SU-DHL-6 (cell line): ENCODE measurements at regions not wholly inside any gene's neighbourhood (a gene's known extent, or its start where the extent isn't known, plus 50 kb on each side); places are given as distances from the start of the nearest gene placed in this dataset.

Experiments
- H2AFZ ChIP-seq: fragments of 200-600 bp; sonication (generic); 2 replicates; pipeline ENCODE4 v1.6.1; 2014; ENCODE audit warnings: low read depth, mild to moderate bottlenecking, moderate library complexity, mixed read lengths, antibody characterized with exemption, low read length; ENCODE audit not compliant: severe bottlenecking
- H3F3A ChIP-seq: fragments of 200-600 bp; shearing (Covaris generic); 2 replicates; pipeline ENCODE4 v1.6.0; 2016; ENCODE audit warnings: antibody characterized with exemption, mild to moderate bottlenecking; ENCODE audit not compliant: insufficient read depth
- H3K27ac ChIP-seq: fragments of 200-600 bp; sonication (generic); 2 replicates; pipeline ENCODE4 v1.5.1; 2016; ENCODE audit warnings: low read depth, mild to moderate bottlenecking, low read length, moderate library complexity, mixed read lengths
- H3K27me3 ChIP-seq: fragments of 200-600 bp; sonication (generic), shearing (Covaris generic); 2 replicates; pipeline ENCODE4 v1.6.0; 2014; ENCODE audit warnings: mild to moderate bottlenecking, low read length
- H3K36me3 ChIP-seq: fragments of 200-600 bp; sonication (generic); 2 replicates; pipeline ENCODE4 v1.6.1; 2014; ENCODE audit warnings: mild to moderate bottlenecking, low read length, mixed read lengths
- H3K4me2 ChIP-seq: fragments of 300-600, 200-600 bp; shearing (Covaris generic), sonication (generic); 2 replicates; pipeline ENCODE4 v1.6.0; 2014; ENCODE audit warnings: low read length, low read depth, mild to moderate bottlenecking; ENCODE audit not compliant: poor library complexity, severe bottlenecking
- H3K4me3 ChIP-seq: fragments of 200-600 bp; sonication (generic); 2 replicates; pipeline ENCODE4 v1.5.1; 2014; ENCODE audit warnings: antibody characterized with exemption, low read length, mild to moderate bottlenecking, mixed read lengths; ENCODE audit not compliant: insufficient read depth, poor library complexity, severe bottlenecking
- H3K79me2 ChIP-seq: fragments of 200-600 bp; sonication (generic); 2 replicates; pipeline ENCODE4 v1.6.1; 2014; ENCODE audit warnings: mild to moderate bottlenecking, low read length, moderate library complexity; ENCODE audit not compliant: insufficient read depth
- H3K9ac ChIP-seq: fragments of 200-600 bp; sonication (generic); 2 replicates; pipeline ENCODE4 v1.7.0; 2014; ENCODE audit warnings: mild to moderate bottlenecking, low read length
- H3K9me2 ChIP-seq: fragments of 200-600 bp; sonication (generic); replicated peaks from 2 replicates; pipeline ENCODE4 v1.6.1; 2014; ENCODE audit warnings: low read length; ENCODE audit not compliant: insufficient read depth
- H3K9me3 ChIP-seq: fragments of 200-600 bp; sonication (generic); 2 replicates; pipeline ENCODE4 v1.6.1; 2014; ENCODE audit warnings: low read length, mixed read lengths; ENCODE audit not compliant: insufficient read depth
- H4K20me1 ChIP-seq: fragments of 200-600 bp; sonication (generic); 2 replicates; pipeline ENCODE4 v1.6.1; 2014; ENCODE audit warnings: low read depth, mild to moderate bottlenecking, antibody characterized with exemption, low read length, moderate library complexity, mixed read lengths
- EZH2phosphoT487 ChIP-seq: fragments of 200-600 bp; sonication (generic), shearing (Covaris generic); conservative IDR thresholded peaks from 2 replicates; pipeline ENCODE4 v1.6.1; 2018; ENCODE audit warnings: mild to moderate bottlenecking, antibody characterized with exemption, low read length, moderate library complexity, mixed read lengths
- TF ChIP-seq, protein P1 (sequence below): fragments of 200-600 bp; sonication (generic); IDR thresholded peaks from one replicate; pipeline ENCODE4 v1.5.1; 2017; ENCODE audit warnings: antibody characterized with exemption, mild to moderate bottlenecking, low read length, moderate library complexity; ENCODE audit not compliant: insufficient read depth, poor library complexity, severe bottlenecking

DNA sequence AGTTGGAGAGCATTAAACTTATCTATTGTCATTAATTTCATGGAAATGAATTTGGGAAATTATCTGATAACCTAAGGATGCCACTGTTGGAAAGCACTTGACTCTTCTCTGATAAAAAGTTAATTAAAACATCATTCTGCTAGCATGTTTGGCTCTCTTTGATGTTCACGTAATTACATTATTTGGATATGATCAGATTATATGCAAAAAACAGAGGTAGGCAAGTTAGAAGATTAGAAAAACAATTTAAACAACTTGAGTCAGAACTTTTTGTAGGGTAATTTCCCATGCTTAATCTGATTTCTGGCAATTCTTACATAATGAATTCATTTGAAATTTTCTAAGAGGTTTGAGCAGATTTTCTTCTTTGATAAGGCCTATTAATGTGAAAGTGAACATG lies 882.9 kb downstream of the TRAM1L1 start:
- H3K9me2 ChIP-seq = no peaks in the 10 kb centered on the region
- no peak overlapping the region for H2AFZ ChIP-seq
- H3K4me3 ChIP-seq = no peak overlapping the region
- no peak for TF ChIP-seq EZH2phosphoT487
- TF ChIP-seq, protein P1, sequence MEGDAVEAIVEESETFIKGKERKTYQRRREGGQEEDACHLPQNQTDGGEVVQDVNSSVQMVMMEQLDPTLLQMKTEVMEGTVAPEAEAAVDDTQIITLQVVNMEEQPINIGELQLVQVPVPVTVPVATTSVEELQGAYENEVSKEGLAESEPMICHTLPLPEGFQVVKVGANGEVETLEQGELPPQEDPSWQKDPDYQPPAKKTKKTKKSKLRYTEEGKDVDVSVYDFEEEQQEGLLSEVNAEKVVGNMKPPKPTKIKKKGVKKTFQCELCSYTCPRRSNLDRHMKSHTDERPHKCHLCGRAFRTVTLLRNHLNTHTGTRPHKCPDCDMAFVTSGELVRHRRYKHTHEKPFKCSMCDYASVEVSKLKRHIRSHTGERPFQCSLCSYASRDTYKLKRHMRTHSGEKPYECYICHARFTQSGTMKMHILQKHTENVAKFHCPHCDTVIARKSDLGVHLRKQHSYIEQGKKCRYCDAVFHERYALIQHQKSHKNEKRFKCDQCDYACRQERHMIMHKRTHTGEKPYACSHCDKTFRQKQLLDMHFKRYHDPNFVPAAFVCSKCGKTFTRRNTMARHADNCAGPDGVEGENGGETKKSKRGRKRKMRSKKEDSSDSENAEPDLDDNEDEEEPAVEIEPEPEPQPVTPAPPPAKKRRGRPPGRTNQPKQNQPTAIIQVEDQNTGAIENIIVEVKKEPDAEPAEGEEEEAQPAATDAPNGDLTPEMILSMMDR = no peak
- no peak overlapping the region for H3K4me2 ChIP-seq
- no peaks in the 10 kb centered on the region for H3K27me3 ChIP-seq
- H3K79me2 ChIP-seq = no peaks in the 10 kb centered on the region
- no peaks in the 10 kb centered on the region for H4K20me1 ChIP-seq
- no peaks in the 10 kb centered on the region for H3K36me3 ChIP-seq
- H3K9ac ChIP-seq = no peak overlapping the region
- no peaks in the 10 kb centered on the region for H3F3A ChIP-seq
- no peaks in the 10 kb centered on the region for H3K9me3 ChIP-seq
- no peak overlapping the region for H3K27ac ChIP-seq

DNA sequence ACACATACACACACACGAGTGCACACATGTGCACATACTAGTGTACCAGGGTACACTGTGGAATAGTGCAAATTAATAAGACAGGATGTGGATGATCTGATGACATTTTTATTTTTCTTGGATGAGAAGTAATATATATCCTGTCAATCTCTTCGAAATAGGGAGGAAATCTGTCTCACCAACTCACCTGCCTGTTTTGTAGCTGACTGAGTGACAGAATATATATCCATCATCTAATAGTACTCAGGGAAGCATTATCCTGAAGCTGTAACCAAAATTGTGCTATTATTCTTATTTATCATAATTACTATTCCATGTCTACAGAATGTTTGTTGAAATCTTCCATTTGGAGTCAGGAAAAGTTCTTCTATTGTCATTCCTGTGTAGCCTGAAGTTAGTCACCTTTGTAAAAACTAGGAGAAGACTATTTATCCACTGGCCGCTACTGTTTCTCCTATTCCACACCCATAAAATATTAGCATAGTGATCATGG lies 888.0 kb downstream of the TRAM1L1 start:
- H2AFZ ChIP-seq = no peak overlapping the region
- no peaks in the 10 kb centered on the region for H3K27me3 ChIP-seq
- no peaks in the 10 kb centered on the region for H3K36me3 ChIP-seq
- no peaks in the 10 kb centered on the region for H3K9me2 ChIP-seq
- H3K9ac ChIP-seq = no peak overlapping the region
- no peaks in the 10 kb centered on the region for H3F3A ChIP-seq
- H4K20me1 ChIP-seq = no peaks in the 10 kb centered on the region
- H3K4me3 ChIP-seq = no peak overlapping the region
- no peaks in the 10 kb centered on the region for H3K79me2 ChIP-seq
- TF ChIP-seq EZH2phosphoT487 = no peak
- TF ChIP-seq, protein P1 = no peak
- H3K4me2 ChIP-seq = no peak overlapping the region
- H3K27ac ChIP-seq = no peak overlapping the region
- H3K9me3 ChIP-seq = no peaks in the 10 kb centered on the region

DNA sequence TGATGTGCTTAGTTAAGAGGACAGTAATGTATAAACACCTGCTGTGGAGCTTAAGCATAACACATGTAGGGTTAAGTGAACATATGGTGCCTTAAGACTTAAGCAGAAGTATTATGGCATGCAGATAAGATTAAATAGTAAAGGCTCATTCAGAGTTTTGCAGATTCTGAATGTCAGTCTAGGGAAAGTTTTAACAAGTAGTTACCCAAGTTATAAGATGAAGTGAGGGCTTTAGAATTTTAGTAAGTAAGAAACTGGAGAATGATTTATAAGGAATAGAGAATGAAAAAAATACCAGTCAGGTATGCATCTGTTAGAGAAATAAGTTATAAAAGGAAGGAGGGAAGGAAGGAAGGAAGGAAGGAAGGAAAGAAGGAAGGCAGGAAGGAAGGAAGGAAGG lies 902.1 kb downstream of the TRAM1L1 start:
- no peak overlapping the region for H3K4me2 ChIP-seq

More for the DNA sequence above, 902.1 kb downstream of the TRAM1L1 start:
- TF ChIP-seq, protein P1 = no peak
- TF ChIP-seq EZH2phosphoT487 = no peak
- Histone ChIP-seq H3K9me3 (no peaks in the 10 kb centered on the region), H3K9ac (no peak overlapping the region), H3K9me2 (no peaks in the 10 kb centered on the region), H3K79me2 (no peaks in the 10 kb centered on the region), H3K27ac (no peak overlapping the region), H4K20me1 (no peaks in the 10 kb centered on the region), H3F3A (no peaks in the 10 kb centered on the region), H2AFZ (no peak overlapping the region), H3K27me3 (no peaks in the 10 kb centered on the region), H3K36me3 (no peaks in the 10 kb centered on the region), H3K4me3 (no peak overlapping the region)
